SK-N-MC (cell line): ENCODE measurements at regions not wholly inside any gene's neighbourhood (a gene's known extent, or its start where the extent isn't known, plus 50 kb on each side); places are given as distances from the start of the nearest gene placed in this dataset.

Experiments used
- DNase-seq: peaks from one replicate; pipeline ENCODE4 v3.0.0-alpha.2; 2011; ENCODE audit warnings: low read depth, low spot score
- H3K27ac ChIP-seq: fragments of 200-600 bp; sonication (generic); 2 replicates; pipeline ENCODE4 v1.5.1; 2016; ENCODE audit warnings: mixed run types
- H3K36me3 ChIP-seq: fragments of 200-600 bp; sonication (generic); 2 replicates; pipeline ENCODE4 v1.6.1; 2017; ENCODE audit warnings: antibody characterized with exemption, low read length, mixed read lengths; ENCODE audit not compliant: insufficient read depth
- H3K4me3 ChIP-seq: fragments of 200-600 bp; sonication (generic); 2 replicates; pipeline ENCODE4 v1.5.1; 2016
- H3K9ac ChIP-seq: fragments of 200-600 bp; sonication (generic); 2 replicates; pipeline ENCODE4 v1.8.0; 2017; ENCODE audit warnings: mixed run types, mixed read lengths; ENCODE audit not compliant: insufficient read length
- H3K9me3 ChIP-seq: fragments of 200-600 bp; sonication (generic); 2 replicates; pipeline ENCODE4 v1.6.1; 2017; ENCODE audit warnings: low read depth, mild to moderate bottlenecking, antibody characterized with exemption, low read length, moderate library complexity, mixed read lengths
- EZH2 ChIP-seq: fragments of 200-600 bp; sonication (generic); IDR thresholded peaks from one replicate; pipeline ENCODE4 v1.6.1; 2017; ENCODE audit warnings: antibody characterized with exemption
- FOXP2 ChIP-seq: optimal IDR thresholded peaks from 2 replicates; pipeline ENCODE3; 2011; ENCODE audit warnings: mild to moderate bottlenecking, moderate library complexity; ENCODE audit not compliant: insufficient read depth; ENCODE audit errors: extremely low read length, control extremely low read depth
- POLR2AphosphoS5 ChIP-seq: IDR thresholded peaks from 2 replicates; pipeline ENCODE4 v1.6.1; 2012; ENCODE audit warnings: mild to moderate bottlenecking, low read depth, low read length, borderline replicate concordance

DNA sequence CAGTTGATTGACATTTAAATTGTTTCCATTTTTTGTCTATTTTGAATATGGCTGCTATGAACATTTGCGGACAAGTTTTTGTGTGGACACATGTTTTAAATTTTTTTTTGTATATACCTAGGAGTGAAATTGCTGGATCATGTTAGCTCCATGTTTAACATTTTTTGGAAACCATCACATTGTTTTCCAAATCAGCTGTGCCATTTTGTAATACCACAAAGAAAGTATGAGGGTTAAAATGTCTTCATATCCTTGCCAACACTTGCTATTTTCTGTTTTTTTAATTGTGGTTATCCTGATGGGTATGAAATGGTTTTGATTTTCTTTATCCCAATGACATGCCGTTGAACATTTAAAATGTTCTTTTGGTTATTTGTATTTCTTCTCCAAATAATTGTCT, 52.1 kb downstream of the CARTPT start:
- no peaks in the 10 kb centered on the region for H3K36me3 ChIP-seq
- TF ChIP-seq POLR2AphosphoS5 (no peak), FOXP2 (no peak), EZH2 (no peak)

DNA sequence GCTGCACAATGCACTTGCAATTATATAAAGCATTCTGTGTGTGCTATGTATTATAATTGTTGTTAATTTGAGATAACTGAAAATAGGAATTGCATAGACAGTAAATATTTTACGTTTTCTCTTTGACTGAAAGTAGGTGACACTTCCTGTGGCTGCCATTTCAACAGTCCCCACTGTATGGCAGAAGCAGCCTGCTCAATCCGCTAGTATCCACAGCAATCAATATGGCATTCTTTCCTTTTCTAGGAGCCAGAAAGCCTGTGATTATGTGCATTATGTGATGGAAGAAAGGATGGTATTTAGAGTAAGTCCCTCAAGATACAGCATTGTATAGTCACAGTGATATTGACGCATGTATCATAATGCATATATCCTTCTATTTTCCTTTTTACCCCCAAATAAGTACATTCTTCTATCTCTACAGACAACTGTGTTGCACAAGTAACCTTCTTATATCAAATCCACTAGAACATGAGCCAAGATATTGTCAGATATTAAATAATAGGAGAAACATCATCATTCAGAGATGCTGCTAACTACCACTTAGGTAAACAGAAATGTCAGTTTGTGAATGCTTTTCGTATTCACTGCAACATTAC, 59.7 kb downstream of the CARTPT start:
- H3K9me3 ChIP-seq, result no peaks in the 10 kb centered on the region
- no peak overlapping the region for H3K9ac ChIP-seq
- H3K4me3 ChIP-seq, result no peak overlapping the region
- no peak for DNase-seq
- no peak overlapping the region for H3K27ac ChIP-seq
- no peaks in the 10 kb centered on the region for H3K36me3 ChIP-seq
- TF ChIP-seq POLR2AphosphoS5, result no peak
- TF ChIP-seq FOXP2, result no peak
- no peak for TF ChIP-seq EZH2

More for the DNA sequence above, 52.1 kb downstream of the CARTPT start:
- no peak overlapping the region for H3K9ac ChIP-seq
- no peak overlapping the region for H3K4me3 ChIP-seq
- DNase-seq, result no peak
- no peaks in the 10 kb centered on the region; the same call in 1 of the 2 replicates for H3K9me3 ChIP-seq
- no peak overlapping the region for H3K27ac ChIP-seq

DNA sequence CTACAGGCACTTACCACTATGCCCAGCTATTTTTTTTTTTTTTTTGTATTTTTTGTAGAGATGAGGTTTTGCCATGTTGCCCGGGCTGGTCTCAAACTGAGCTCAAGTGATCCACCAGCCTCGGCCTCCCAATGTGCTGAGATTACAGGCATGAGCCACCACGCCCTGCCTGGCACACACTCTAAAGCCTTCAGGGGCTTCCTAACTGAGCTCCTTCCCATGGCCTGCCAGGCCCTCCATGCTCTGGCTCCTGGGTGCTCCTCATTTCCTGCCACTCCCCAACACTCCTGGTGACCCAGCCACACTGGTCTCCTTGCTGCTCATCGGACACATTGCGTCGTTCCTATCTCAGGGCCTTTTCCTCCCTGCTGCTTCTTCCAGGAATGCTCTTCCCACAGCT, 61.5 kb downstream of the CARTPT start:
- H3K4me3 ChIP-seq, result no peak overlapping the region
- H3K27ac ChIP-seq, result no peak overlapping the region
- no peaks in the 10 kb centered on the region for H3K36me3 ChIP-seq
- no peaks in the 10 kb centered on the region for H3K9me3 ChIP-seq
- H3K9ac ChIP-seq, result no peak overlapping the region
- DNase-seq, result no peak
- no peak for TF ChIP-seq FOXP2
- TF ChIP-seq POLR2AphosphoS5, result no peak
- TF ChIP-seq EZH2, result no peak

DNA sequence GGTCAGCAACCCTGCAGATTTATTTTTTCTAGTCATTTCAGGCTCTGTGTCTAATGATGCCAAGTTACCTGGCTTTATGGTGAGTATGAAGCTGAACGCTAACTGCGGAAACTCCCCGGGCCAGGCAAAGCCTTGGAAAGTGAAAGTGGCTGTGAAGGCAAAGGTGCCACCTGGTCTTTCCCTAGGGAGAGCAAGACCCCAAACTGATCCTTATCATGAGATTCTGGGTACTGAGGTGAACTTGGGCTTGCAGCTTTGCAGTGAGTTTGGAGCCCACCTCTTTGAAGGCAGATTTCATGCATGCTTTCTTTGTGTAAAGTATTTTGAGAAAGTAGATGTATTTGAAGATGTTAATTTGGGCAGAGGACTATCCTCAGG, 63.3 kb downstream of the CARTPT start:
- no peak overlapping the region for H3K27ac ChIP-seq
- H3K36me3 ChIP-seq, result no peaks in the 10 kb centered on the region
- H3K9ac ChIP-seq, result no peak overlapping the region
- TF ChIP-seq EZH2, result no peak
- TF ChIP-seq FOXP2, result no peak
- no peak for TF ChIP-seq POLR2AphosphoS5
- H3K9me3 ChIP-seq, result no peaks in the 10 kb centered on the region
- no peak for DNase-seq
- H3K4me3 ChIP-seq, result peak overlapping the region; percentile 63; the same call in 1 of the 2 replicates

DNA sequence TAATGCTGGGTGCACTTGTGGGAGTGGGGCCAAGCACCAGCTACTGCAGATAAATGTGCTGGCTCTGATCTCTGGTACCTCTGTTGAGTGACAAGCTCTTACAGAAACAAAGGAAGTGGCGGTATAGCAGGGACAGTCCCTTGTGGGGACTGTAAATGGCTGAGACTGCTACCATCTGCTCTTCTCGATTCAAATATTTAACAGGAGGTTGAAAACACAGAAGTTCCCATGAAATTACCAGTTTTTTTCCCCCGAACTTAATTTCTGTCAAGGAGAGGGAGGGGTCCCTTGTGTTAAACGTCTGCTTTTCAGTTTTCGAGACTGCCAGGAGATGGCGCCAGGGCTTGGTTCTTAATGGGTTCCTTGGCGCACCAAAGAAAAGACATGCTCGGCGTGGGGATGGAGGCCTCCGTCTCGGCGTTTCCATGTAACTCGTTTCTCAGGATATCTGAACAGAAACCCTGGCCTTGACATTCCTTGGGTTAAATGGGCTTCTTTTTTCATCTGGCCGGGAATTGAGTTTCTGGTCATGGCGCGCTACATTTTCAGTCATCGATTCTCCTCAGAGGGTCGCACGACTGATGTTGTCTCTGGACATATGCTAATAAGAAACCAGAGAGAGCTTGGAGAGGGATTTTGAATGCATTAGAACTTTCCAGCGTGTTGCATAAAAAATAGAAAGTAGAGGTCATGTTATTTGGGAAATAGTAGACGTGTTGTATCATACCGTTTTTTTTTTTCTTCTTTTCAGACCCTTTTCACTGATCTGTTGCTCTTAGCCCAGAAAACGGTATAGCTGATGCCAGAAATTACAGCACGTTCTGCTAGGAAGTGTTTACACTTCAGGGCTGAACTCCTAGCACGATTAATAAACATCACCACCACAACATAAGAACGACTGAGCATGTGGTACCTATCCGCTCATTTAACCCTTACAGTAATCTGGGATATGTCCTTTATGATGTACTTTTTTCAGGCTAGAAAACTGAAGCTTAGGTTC, 64.0 kb downstream of the CARTPT start:
- Histone ChIP-seq H3K9ac (no peak overlapping the region), H3K4me3 (peak overlapping the region; percentile 63), H3K27ac (no peak overlapping the region), H3K36me3 (no peaks in the 10 kb centered on the region), H3K9me3 (no peaks in the 10 kb centered on the region)
- DNase-seq, result peak; percentile 42
- TF ChIP-seq FOXP2, result no peak
- TF ChIP-seq EZH2, result no peak
- TF ChIP-seq POLR2AphosphoS5, result no peak

DNA sequence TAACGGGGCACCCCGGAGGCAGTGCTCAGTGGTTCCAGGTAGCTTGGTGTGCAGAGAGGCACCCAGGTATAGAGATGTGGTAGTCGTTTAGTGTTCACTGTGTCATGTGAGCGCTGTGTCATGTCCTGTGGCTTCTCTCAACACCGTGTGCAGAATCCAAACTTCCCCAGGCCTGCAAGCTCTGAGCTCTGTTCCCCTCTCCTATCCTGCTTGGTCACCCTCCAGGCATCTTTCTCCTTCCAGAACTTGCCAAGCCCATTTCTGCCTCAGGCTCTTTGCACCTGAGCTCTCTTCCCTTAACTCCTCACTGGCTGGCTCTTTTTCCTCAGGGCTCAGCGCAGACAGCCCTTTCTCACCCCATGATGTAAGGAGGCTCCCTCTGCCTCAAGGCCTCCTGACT, 64.8 kb downstream of the CARTPT start:
- H3K9me3 ChIP-seq, result no peaks in the 10 kb centered on the region
- TF ChIP-seq POLR2AphosphoS5, result no peak
- no peak for TF ChIP-seq FOXP2
- no peak for TF ChIP-seq EZH2
- no peak overlapping the region for H3K27ac ChIP-seq
- H3K4me3 ChIP-seq, result no peak overlapping the region
- no peak overlapping the region for H3K9ac ChIP-seq
- no peaks in the 10 kb centered on the region for H3K36me3 ChIP-seq
- DNase-seq, result no peak

DNA sequence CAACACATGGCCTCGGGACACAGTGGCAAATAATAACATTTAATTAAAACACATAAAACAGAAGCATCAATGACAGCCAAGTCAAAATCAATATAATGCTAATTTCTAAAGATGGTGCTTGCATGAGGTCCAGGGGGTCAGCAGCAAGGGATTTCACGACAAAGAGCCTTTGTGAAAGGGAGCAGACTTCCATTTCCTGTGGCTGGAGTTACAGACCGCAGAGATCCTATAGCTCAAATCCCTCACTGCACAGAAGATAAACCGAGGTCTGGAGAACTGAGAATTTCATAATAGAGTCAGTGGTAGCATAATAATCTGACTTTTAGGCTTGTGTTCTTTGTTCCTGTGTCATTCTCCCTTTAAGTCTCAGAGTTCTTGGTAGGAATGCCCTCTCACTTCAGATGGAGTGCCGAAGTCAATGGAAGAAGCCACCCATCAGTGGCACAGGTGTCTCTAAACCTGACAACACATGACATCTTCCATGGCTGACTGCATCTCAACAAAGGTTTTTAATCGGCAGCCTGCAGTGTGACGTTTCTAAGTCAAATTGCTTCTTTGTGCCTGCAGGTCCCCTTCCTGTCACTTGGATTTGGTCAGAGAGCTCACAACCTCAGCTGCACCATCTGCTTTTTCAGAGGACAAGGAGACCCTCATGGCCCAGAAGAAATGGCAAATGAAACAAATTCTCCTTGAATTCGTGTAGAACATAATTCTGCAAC, 67.4 kb downstream of the CARTPT start:
- H3K4me3 ChIP-seq, result no peak overlapping the region
- H3K9me3 ChIP-seq, result no peaks in the 10 kb centered on the region
- no peak for DNase-seq
- H3K9ac ChIP-seq, result no peak overlapping the region
- H3K36me3 ChIP-seq, result no peaks in the 10 kb centered on the region
- no peak overlapping the region for H3K27ac ChIP-seq
- no peak for TF ChIP-seq EZH2
- TF ChIP-seq FOXP2, result no peak
- no peak for TF ChIP-seq POLR2AphosphoS5

DNA sequence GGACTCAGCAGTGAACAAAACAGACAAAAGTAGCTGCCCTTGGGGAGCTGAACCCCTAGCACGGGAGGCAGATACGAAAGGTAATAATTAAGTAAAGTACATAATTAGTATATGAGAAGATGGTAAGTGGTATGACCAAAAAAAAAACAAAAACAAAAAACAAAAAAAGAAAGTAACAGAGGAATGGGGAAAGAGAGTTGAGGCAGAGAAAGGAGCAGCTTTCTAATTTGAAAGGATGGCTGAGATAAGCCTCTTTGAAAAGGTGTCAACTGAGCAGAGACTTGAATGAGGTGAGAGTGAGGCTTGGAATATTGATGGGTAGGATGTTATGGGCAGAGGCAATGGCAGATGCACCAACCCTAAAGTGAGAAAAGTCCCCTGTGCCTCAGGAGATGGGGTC, 69.7 kb downstream of the CARTPT start:
- Histone ChIP-seq H3K9ac (no peak overlapping the region), H3K36me3 (no peaks in the 10 kb centered on the region), H3K4me3 (no peak overlapping the region), H3K27ac (no peak overlapping the region), H3K9me3 (no peaks in the 10 kb centered on the region)
- DNase-seq, result no peak
- TF ChIP-seq FOXP2, result no peak
- TF ChIP-seq POLR2AphosphoS5, result no peak
- no peak for TF ChIP-seq EZH2
